GDM1 (cell line): ENCODE measurements at regions not wholly inside any gene's neighbourhood (a gene's known extent, or its start where the extent isn't known, plus 50 kb on each side); places are given as distances from the start of the nearest gene placed in this dataset.
"Not testable (repeated sequence)": the region's sequence is repeated elsewhere in the genome, so short reads cannot be mapped to it uniquely, and the experiment has no call there.

ENCODE experiments used
- DNase-seq: peaks from one replicate; lab custom pipeline; 2025; lab: John Stamatoyannopoulos, UW

- DNase-seq, result no peak
Measured at GRCh38 chr5:26538226-26538625, 500.2 kb downstream of the CDH9 start.

GRCh38 chr5:26535215-26535614 is 503.2 kb downstream of the CDH9 start:
- no peak for DNase-seq

GRCh38 chr5:26530305-26530704 is 508.1 kb downstream of the CDH9 start:
- DNase-seq, result no peak

- DNase-seq, result no peak
Measured at GRCh38 chr5:26519245-26519644, 519.1 kb downstream of the CDH9 start.

- no peak for DNase-seq
Measured at GRCh38 chr5:26518065-26518464, 520.3 kb downstream of the CDH9 start.

- DNase-seq, result no peak
Measured at GRCh38 chr5:26498972-26499371, 539.4 kb downstream of the CDH9 start.

GRCh38 chr5:26495437-26495836 is 542.9 kb downstream of the CDH9 start:
- no peak for DNase-seq

DNA sequence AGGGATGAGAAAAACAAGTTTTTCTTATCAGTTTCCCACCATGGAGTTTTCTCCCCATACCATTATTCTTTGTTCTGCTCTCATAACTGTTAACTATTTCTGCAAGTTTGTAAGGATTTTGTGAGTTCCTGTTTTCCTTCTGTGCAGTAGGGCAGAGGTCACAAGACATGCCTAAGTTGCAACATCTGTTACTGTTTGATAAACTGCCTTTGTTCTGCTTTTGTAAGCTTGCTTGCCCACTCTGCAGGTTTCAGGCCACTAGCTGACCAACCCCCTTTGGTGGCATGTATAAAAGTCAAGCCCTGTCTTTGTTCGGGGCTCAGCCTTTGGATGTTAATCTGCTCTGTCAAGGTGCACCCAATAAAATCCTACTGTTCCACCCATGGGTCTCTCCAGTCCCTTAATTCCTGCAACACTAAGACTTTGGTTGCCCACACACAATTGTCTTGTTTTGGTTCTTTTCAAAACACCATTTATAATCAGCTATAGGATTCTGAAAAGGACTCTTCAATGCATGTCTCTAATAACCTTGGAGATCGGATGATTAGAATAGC is 545.4 kb downstream of the CDH9 start:
- no peak for DNase-seq

- no peak for DNase-seq
Measured at GRCh38 chr5:26487553-26487952, 550.8 kb downstream of the CDH9 start.

- no peak for DNase-seq
Measured at GRCh38 chr5:26486631-26487030, 551.8 kb downstream of the CDH9 start.

GRCh38 chr5:26485146-26485860 is 553.1 kb downstream of the CDH9 start:
- DNase-seq, result not testable (repeated sequence)

- DNase-seq, result peak; percentile 6
Measured at GRCh38 chr5:26482810-26483375, 555.5 kb downstream of the CDH9 start.

DNA sequence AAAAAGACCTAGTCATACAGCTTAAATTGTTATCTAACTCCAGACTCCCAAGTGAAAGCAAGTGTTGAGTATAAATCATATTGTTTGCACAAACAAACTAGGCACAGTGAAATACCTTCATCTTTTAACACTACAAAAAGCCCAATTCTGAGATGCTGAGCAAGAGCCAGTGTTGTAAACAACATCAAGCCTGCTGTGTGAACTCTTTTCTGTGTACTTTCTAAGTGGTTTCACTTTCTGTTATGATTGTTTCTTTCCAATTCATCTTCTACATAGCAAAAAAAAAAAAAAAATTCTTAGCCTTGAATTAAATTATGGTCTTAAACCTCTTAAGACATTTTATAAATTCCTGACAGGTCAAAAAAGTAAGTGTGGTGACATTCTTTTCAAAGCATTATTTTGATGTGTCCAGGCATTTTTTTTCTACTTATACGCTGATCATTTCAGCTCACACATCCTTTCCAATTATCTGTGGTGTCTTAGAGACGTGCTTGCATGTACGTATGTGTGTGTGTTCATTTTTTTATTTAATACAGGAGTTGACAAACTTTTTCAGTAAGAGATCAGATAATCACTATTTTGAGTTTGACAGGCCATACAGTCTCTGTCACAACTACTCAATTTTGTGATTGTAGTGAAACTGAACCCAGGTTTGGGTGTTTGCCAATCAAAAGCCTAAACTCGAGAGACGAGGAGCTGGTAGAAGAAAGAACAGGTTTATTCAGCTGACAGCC is 556.1 kb downstream of the CDH9 start:
- no peak for DNase-seq

DNA sequence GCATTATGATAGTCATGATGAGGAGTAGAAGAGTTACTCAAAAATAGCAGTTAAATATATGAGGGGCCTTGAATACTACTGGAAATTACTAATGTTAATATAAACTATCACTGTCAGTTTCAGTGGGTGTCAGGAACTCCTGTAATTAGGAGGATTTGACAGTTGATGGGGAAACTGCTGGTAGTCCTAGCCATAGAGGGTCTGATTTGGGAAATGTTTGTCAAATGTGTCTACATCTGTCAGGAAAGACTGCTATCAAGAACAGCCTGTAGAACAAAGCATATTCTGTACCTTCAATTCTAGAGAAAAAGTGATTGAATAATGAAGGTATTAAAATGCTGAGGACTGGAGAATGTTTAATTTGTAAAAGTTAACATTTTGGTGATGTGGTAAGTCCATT is 567.9 kb downstream of the CDH9 start:
- DNase-seq, result no peak

DNA sequence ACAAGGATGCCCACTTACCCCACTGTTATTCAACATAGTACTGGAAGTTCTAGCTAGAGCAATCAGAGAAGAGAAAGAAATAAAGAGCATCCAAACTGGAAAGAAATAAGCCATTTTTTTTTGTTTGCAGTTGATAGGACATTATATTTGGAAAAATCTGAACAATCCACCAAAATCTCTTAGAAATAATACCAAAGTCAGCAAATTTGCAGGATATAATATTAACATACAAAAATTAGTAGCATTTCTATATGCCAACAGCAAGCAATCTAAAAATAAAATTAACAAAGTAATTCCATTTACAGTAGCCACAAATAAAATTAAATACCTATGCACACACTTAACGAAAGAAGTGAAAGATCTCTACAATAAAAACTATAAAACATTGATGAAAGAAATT is 599.3 kb downstream of the CDH9 start:
- no peak for DNase-seq

- no peak for DNase-seq
Measured at GRCh38 chr5:26434688-26435087, 603.7 kb downstream of the CDH9 start.

GRCh38 chr5:26432386-26432785 is 606.0 kb downstream of the CDH9 start:
- no peak for DNase-seq

- DNase-seq, result no peak
Measured at GRCh38 chr5:26430323-26430722, 608.1 kb downstream of the CDH9 start.

GRCh38 chr5:26427281-26427680 is 611.1 kb downstream of the CDH9 start:
- DNase-seq, result no peak

DNA sequence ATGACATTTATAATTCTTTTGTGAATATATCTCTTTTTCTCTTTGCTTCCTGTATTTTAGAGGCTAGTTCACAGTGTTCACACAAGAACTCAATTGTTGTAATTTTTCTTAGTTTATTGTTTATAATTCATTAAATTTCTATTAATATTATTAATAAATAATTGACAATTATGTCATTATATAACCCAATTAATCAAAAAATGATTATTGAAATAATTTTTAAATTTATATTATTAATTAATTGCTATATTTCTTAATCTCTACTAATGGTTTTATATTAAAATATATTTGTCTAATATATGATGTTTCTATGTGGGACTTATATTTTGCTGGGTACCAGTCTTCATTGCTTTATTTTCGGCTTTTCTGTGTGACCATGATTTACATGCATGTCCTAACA is 618.4 kb downstream of the CDH9 start:
- no peak for DNase-seq

GRCh38 chr5:26416911-26417310 is 621.5 kb downstream of the CDH9 start:
- DNase-seq, result no peak

DNA sequence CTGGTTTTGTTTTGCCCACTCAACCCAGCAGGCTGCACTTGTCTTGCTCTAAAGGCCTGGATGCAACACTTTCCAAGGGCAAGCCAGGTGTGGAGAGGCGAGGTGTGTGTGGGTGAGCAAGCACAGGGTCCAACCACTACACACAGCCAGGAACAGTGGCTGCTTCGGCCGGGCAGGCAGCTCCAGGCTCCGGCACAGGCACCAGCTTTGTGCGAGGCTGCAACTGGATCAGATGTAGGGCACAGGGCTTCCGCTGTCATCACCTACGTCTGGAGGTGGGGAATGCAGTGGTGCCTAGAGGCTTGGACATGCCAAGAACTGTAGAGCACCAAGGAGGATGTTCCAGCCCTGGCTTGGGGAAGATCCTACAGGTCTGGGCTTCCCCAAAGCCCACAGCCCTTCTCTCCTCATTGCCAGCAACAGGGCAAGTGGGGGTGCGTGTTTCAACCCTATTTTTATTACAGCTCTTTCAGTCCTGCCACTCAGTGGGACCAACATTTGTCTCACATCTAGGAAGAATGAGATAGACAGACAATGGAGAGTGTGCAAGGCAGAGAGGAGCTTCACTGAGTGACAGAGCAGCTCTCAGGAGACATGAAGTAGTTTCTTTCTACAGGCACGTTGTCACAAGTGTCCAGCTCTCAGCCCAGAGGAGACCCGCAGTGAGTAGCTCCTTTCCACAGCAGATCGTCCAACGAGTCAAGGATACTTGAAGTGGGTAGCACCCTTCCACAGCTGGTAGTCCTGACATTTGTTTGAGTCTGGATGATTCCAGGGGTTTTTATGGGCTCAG is 622.2 kb downstream of the CDH9 start:
- no peak for DNase-seq
